ENCODE measurements at regions not wholly inside any gene's neighbourhood (a gene's known extent, or its start where the extent isn't known, plus 50 kb on each side); places are given as distances from the start of the nearest gene placed in this dataset.
"Not testable (repeated sequence)": the region's sequence is repeated elsewhere in the genome, so short reads cannot be mapped to it uniquely, and the experiment has no call there.

- DNase-seq: no peak
These were observed 82.5 kb upstream of the LCORL start for GRCh38 chr4:18103876-18104605.

DNA sequence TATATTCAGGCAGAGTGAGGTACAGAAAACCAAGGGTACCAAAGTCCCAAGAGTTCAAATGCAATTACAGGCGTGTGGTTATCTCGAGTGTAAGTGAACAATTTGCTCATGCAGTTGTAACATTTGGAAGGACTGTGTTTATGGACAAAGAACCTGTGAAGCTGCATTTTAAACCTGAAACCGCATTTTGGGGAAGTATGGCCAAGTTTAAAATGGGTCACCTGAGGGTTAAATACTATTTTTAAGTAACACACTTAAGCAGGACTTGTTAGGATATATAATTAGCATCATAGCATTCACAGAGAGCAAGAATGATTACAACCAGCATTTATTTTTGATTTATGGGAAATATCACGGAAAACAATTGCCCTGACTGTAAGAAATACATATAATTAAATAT lies 79.1 kb upstream of the LCORL start:
- DNase-seq: no peak

DNA sequence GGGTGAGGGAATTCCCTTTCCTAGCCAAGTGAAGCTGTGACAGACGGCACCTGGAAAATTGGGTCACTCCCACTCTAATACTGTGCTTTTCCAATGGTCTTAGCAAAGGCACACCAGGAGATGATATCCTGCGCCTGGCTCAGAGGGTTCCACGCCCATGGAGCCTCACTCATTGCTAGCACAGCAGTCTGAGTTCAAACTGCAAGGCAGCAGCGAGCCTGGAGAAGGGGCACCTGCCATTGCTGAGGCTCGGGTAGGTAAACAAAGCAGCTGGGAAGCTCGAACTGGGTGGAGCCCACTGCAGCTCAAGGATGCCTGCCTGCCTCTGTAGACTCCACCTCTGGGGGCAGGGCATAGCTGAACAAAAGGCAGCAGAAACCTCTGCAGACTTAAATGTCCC lies 68.9 kb upstream of the LCORL start:
- not testable (repeated sequence) for DNase-seq

- DNase-seq: no peak
These were observed 60.7 kb upstream of the LCORL start for GRCh38 chr4:18082236-18082635.

DNA sequence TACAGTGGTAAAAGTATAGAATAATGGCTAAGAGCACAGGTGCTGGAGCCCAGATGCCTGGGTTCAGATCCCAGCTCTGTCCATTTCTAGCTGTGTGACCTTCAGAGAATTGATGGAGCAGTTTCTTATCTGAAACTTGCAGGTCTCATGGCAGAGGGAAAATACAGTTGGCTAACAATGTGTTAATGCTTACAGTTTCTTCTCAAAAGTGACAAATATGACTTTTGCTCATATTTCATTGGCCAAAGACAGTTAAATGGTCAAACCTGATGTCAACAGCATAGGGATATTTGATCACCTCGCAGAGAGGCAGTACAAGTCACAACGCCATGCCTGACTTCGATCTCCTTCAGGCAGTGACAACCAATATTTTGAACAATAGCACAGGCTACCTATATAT lies 60.2 kb upstream of the LCORL start:
- no peak for DNase-seq

DNA sequence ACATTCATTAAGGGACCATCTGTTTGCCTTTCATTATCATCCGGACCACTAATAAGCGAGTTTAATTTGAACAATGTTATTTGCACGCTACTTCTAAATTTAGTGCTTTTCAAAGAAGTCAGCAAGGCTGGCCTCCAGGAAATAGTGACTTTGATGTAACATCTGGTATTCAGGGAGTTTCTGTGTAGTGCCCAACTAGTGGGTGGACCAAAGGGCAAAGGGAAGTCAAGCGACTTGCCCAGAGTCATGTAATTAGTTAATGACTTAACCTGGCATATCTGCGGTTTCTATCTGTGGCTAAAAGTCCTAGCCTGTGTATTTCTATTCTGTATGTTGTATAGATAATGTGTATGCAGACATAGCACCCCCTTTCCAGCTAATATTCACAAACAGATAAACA lies 56.3 kb upstream of the LCORL start:
- no peak for DNase-seq

GRCh38 chr4:18075823-18076433 lies 54.4 kb upstream of the LCORL start:
- no peak for DNase-seq

GRCh38 chr4:18071894-18072293 lies 50.3 kb upstream of the LCORL start:
- no peak for DNase-seq
